SK-N-MC (cell line): ENCODE measurements at regions not wholly inside any gene's neighbourhood (a gene's known extent, or its start where the extent isn't known, plus 50 kb on each side); places are given as distances from the start of the nearest gene placed in this dataset.

Source experiments
- DNase-seq: peaks from one replicate; pipeline ENCODE4 v3.0.0-alpha.2; 2011; ENCODE audit warnings: low read depth, low spot score
- H3K27ac ChIP-seq: fragments of 200-600 bp; sonication (generic); 2 replicates; pipeline ENCODE4 v1.5.1; 2016; ENCODE audit warnings: mixed run types
- H3K36me3 ChIP-seq: fragments of 200-600 bp; sonication (generic); 2 replicates; pipeline ENCODE4 v1.6.1; 2017; ENCODE audit warnings: antibody characterized with exemption, low read length, mixed read lengths; ENCODE audit not compliant: insufficient read depth
- H3K4me3 ChIP-seq: fragments of 200-600 bp; sonication (generic); 2 replicates; pipeline ENCODE4 v1.5.1; 2016
- H3K9ac ChIP-seq: fragments of 200-600 bp; sonication (generic); 2 replicates; pipeline ENCODE4 v1.8.0; 2017; ENCODE audit warnings: mixed run types, mixed read lengths; ENCODE audit not compliant: insufficient read length
- H3K9me3 ChIP-seq: fragments of 200-600 bp; sonication (generic); 2 replicates; pipeline ENCODE4 v1.6.1; 2017; ENCODE audit warnings: low read depth, mild to moderate bottlenecking, antibody characterized with exemption, low read length, moderate library complexity, mixed read lengths
- EZH2 ChIP-seq: fragments of 200-600 bp; sonication (generic); IDR thresholded peaks from one replicate; pipeline ENCODE4 v1.6.1; 2017; ENCODE audit warnings: antibody characterized with exemption
- FOXP2 ChIP-seq: optimal IDR thresholded peaks from 2 replicates; pipeline ENCODE3; 2011; ENCODE audit warnings: mild to moderate bottlenecking, moderate library complexity; ENCODE audit not compliant: insufficient read depth; ENCODE audit errors: extremely low read length, control extremely low read depth
- POLR2AphosphoS5 ChIP-seq: IDR thresholded peaks from 2 replicates; pipeline ENCODE4 v1.6.1; 2012; ENCODE audit warnings: mild to moderate bottlenecking, low read depth, low read length, borderline replicate concordance

DNA sequence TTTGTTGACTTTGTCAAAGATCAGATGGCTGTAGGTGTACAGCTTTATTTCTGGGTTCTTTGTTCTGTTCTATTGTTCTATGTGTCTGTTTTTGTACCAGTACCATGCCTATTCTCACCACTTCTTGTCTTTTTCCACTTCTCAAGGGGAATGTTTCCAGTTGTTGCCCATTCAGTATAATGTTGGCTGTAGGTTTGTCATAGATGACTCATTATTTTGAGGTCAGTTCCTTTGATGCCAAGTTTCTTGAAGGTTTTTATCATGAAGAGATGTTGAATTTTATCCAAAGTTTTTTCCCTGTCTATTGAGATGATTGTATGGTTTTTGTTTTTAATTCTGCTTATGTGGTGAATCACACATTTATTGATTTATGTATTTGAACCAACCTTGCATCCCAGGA lies 216.7 kb upstream of the RNF32 start:
- Histone ChIP-seq H3K36me3 (no peaks in the 10 kb centered on the region), H3K4me3 (no peak overlapping the region), H3K27ac (no peak overlapping the region), H3K9ac (no peak overlapping the region), H3K9me3 (no peaks in the 10 kb centered on the region)
- TF ChIP-seq EZH2 (no peak), POLR2AphosphoS5 (no peak), FOXP2 (no peak)
- no peak for DNase-seq

DNA sequence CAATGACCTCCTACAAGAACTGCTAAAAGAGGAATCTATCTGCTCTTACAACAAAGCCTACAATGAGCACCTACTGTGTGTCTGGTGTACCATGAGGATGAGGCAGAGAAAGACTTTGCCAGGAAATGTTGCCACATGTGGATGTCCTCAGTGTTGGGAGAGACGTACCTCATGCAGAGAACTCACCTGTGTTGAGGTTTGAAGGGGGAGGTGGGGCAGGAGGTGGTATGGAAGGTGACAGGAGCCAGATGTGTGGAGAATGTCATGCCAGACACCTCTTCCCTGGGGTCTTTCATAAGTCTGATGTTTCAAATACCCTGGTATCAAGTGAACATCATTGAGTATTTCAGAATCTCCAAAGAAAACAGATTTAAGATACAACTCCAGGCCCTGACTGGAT lies 220.1 kb upstream of the RNF32 start:
- H3K4me3 ChIP-seq = no peak overlapping the region
- H3K36me3 ChIP-seq = no peaks in the 10 kb centered on the region
- H3K9me3 ChIP-seq = no peaks in the 10 kb centered on the region
- DNase-seq = no peak
- TF ChIP-seq POLR2AphosphoS5 (no peak), FOXP2 (no peak), EZH2 (no peak)
- H3K9ac ChIP-seq = no peak overlapping the region
- H3K27ac ChIP-seq = no peak overlapping the region

DNA sequence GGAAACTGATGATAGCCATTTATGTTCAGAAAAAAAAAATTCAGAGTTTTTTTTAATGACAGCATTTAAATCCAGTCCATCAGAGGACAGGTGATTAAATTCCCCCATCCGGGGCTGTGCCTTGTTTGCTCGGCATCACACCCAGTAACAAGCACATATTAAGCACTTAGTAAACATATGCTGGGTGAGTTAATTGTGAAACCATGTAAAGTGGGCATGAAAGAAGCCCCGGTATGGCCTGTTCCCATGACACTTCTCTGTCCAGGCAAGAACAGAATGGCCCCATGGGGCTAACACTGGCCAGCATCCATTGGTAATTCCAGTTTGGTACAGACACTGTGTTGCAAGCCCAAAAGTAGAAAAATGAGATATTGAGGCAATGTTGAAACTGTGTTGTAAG lies 220.8 kb upstream of the RNF32 start:
- Histone ChIP-seq H3K9ac (no peak overlapping the region), H3K36me3 (no peaks in the 10 kb centered on the region), H3K4me3 (no peak overlapping the region), H3K27ac (no peak overlapping the region), H3K9me3 (no peaks in the 10 kb centered on the region)
- no peak for DNase-seq
- TF ChIP-seq EZH2 (no peak), POLR2AphosphoS5 (no peak), FOXP2 (no peak)

DNA sequence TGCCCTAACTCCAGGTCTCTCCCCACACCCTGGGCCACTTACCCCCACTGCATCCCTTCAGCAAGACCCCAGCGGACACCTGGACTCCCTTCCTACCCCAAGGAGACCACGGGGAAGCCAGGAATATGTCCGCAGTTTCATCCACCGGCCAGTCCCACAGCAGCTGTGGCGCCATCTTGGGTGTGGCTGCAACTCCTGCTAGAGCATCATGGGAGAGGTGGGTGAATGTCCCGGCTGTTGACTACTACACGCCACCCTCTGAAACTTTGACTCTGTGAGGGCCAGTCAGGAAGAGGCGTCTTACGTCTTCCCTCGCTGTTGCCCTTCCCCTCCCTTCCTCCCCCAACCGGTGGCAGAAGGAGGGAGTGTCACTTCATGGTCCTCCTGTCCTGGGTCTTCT lies 238.3 kb upstream of the RNF32 start:
- Histone ChIP-seq H3K27ac (no peak overlapping the region), H3K36me3 (no peaks in the 10 kb centered on the region), H3K4me3 (no peak overlapping the region), H3K9ac (no peak overlapping the region), H3K9me3 (no peaks in the 10 kb centered on the region)
- TF ChIP-seq FOXP2 (no peak), POLR2AphosphoS5 (no peak), EZH2 (no peak)
- DNase-seq = no peak

DNA sequence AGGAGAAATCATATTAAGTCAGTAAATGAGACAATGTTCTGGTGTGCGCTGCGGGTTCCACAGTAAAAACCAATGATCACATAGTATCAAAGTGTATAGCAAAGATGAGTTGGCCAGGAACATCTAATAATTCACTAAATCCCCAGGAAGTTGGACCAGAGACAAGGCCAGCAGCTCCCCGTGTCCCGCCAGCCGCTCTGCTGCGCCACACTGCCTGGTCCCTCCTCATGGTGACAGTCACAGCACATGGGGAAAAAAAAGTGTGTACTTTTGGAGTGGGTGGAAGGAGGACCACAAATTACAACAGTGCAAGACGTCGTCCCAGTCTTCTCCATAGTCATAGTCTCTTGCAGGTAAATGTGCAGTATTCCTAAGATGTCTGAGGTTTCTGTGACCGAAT lies 239.0 kb upstream of the RNF32 start:
- H3K4me3 ChIP-seq = no peak overlapping the region
- no peaks in the 10 kb centered on the region for H3K9me3 ChIP-seq
- H3K27ac ChIP-seq = no peak overlapping the region
- TF ChIP-seq POLR2AphosphoS5 (no peak), FOXP2 (no peak), EZH2 (no peak)
- DNase-seq = no peak
- H3K9ac ChIP-seq = no peak overlapping the region
- H3K36me3 ChIP-seq = no peaks in the 10 kb centered on the region

DNA sequence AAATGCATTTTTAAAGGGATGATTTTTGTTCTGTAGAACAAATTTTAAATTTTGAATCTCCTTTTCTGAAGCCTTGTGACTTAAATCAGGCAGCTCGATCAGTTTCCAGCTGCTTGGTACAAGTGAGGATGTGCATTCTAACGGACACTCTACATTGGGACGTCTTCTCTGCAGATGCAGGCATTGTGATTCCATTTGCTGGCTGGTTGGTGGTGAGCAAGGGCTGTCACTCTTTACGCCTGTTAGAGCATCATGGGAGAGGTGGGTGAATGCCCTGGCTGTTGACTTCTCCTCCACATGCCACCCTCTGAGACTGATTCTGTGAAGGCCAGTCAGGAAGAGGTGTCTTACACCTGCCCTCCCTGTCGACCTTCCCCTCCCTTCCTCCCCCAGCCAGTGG lies 240.5 kb upstream of the RNF32 start:
- no peaks in the 10 kb centered on the region for H3K9me3 ChIP-seq
- H3K36me3 ChIP-seq = no peaks in the 10 kb centered on the region
- no peak overlapping the region for H3K4me3 ChIP-seq
- no peak for DNase-seq
- TF ChIP-seq POLR2AphosphoS5 = no peak
- no peak overlapping the region for H3K9ac ChIP-seq
- H3K27ac ChIP-seq = no peak overlapping the region

DNA sequence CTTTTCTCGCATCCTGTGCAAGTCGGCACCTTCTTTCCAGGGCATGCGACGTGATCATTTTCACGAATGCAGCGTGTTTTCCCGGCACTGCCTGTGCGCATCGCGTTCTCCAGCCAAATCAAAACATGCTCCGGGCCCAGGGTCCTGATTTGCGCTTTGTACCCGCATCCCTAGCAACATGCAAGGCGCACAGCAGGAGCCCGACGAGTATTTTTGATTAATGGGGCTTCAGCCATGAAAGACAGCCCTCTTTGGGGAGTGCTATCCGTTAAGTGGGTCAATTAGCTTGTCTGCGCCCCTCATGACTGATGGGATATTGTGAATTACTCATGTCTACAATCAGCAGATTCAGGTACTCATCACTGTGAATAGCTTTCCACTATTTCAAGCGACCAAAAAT lies 243.3 kb upstream of the RNF32 start:
- no peak for TF ChIP-seq POLR2AphosphoS5
- no peak for TF ChIP-seq EZH2
- no peak for TF ChIP-seq FOXP2

DNA sequence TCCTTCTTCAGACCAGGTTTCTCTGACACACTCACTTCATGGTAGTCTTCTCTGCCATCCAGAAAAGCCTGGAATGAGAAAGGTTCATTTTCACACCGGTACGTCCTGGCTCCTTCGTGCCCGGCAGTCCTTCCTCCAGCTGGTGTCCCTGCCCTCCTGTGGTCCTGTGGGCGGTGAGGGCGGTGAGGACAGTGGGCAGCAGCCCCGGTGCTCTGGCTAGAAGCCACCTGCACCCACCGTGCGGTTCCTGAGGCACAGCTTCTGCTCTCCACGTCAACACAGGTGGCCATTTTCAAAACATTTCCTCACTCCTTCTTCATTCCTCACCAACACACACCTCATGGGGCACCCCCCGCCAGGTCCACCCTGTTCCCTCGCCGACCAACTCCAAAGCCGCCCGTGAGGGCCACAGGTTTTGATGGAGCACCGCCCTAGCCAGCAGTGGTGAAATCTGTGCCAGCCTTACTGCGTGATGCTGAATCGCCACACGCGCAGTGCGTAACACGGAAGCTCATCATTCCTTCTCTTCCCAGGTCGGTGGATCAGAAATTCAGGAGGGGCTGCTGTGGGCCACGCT lies 251.4 kb upstream of the RNF32 start:
- Histone ChIP-seq H3K4me3 (no peak overlapping the region), H3K36me3 (no peaks in the 10 kb centered on the region), H3K9ac (no peak overlapping the region), H3K9me3 (no peaks in the 10 kb centered on the region), H3K27ac (no peak overlapping the region)
- no peak for DNase-seq
- TF ChIP-seq EZH2 (no peak), FOXP2 (no peak), POLR2AphosphoS5 (no peak)

More for the DNA sequence above, 243.3 kb upstream of the RNF32 start:
- Histone ChIP-seq H3K9me3 (no peaks in the 10 kb centered on the region), H3K36me3 (no peaks in the 10 kb centered on the region), H3K9ac (no peak overlapping the region), H3K4me3 (no peak overlapping the region), H3K27ac (no peak overlapping the region)
- DNase-seq = no peak

DNA sequence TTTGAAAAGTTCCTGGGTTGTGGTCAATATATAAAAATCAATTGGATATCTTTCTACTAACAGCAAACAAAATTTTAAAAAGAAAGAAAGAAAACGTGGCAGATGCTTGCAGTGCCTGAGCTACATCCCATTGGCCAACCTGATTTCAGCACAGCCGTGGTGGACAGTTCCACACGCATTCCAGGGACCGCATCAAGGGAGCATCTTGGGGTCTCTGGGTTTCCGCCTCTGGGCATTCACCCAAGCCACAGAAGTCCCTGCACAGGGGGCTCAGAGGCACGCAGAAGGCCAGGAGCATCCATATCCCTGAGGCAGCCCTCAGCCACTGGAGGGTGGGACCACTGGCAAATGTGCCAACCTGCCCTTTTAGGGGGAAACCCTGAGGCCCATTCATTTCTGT lies 254.5 kb upstream of the RNF32 start:
- H3K9ac ChIP-seq = no peak overlapping the region
- no peak for DNase-seq

More for the DNA sequence above, 254.5 kb upstream of the RNF32 start:
- Histone ChIP-seq H3K9me3 (no peaks in the 10 kb centered on the region), H3K4me3 (no peak overlapping the region), H3K36me3 (no peaks in the 10 kb centered on the region), H3K27ac (no peak overlapping the region)
- TF ChIP-seq POLR2AphosphoS5 = no peak
- TF ChIP-seq FOXP2 = no peak
- TF ChIP-seq EZH2 = no peak
